HG02870 (cell line): ENCODE measurements at regions not wholly inside any gene's neighbourhood (a gene's known extent, or its start where the extent isn't known, plus 50 kb on each side); places are given as distances from the start of the nearest gene placed in this dataset.

Experiments
- ATAC-seq: cut with Tn5 transposase; IDR thresholded peaks from one replicate; pipeline ENCODE4 v1.9.1; 2021; ENCODE audit warnings: mild to moderate bottlenecking, moderate library complexity; ENCODE audit not compliant: unreplicated experiment

DNA sequence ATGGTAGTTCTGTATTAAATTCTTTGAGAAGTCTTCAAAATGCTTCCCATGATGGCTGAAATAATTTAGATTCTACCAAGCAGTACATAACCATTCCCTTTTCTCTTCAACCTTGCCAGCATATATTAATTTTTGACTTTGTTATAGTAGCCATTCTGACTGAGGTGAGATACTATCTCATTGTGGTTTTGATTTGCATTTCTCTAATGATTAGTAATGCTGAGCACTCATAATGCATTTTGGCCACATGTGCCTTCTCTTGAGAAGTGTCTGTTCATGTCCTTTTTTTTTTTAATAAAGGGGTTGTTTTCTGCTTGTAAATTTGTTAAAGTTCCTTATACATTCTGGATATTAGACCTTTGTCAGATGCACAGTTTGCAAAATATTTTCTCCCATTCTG, 173.9 kb downstream of the CALCRL start:
- ATAC-seq: no peak

GRCh38 chr2:187272255-187272654, 175.8 kb downstream of the CALCRL start:
- no peak for ATAC-seq

DNA sequence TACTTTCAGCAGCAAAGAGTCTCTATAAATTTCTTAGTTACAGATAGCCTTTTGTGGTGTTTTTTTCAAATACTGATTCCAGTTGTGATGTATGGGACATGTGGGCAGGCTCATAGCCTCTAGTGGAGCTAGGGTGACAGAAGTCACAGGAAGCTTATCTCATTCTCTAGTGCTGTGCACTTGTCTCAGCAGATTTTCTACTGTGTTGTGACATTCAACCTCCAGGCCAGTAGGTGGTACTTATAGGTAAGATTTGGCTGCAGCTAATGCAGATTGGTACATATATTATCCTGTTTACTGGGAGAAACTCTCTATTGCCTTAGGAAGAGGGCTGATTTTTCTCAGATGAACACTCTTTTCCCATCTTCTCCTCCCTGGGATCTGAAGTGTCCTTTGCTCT, 176.2 kb downstream of the CALCRL start:
- no peak for ATAC-seq

DNA sequence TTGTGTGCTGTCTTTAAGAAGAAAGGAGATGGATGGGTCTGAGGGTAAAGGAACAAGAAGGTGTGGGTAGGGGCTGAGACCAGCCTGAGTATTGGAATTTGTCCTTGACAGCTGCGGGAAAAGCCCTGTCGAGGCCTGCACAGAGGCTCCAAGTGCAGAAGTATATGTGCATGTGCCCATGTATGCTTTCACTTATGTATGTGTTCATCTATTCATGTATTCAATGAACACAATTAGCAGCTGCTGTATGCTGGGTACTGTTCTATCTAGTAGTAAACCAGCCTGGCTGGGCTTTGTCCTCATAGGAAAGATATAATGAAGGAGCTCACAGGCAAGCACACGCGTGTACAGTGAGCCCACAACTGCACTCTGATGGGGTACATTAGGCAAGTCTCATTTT, 181.4 kb downstream of the CALCRL start:
- no peak for ATAC-seq

- no peak for ATAC-seq
Observed at GRCh38 chr2:187266147-187266546, 181.9 kb downstream of the CALCRL start.

DNA sequence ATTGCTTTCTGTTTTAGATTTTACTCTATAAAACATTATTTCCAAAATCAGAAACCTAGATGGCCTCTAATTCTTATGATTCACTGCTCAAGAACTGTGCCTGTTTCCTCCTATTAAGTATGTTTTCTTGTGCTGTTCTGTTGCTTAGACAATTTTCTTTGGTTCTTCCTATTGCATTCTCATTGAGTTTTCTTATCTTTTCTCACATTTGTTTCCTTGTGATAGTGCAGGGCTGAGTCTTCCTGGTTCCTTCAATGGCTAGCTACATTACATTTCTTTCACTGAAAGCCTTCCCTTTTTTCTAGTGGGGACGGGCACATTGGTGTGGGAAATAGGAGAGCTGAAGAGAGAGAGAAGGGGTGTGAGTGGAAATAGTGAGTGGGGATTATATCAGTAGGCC, 183.4 kb downstream of the CALCRL start:
- no peak for ATAC-seq

- no peak for ATAC-seq
Observed at GRCh38 chr2:187263675-187264560, 184.1 kb downstream of the CALCRL start.

GRCh38 chr2:187261705-187262104, 186.3 kb downstream of the CALCRL start:
- ATAC-seq: no peak

DNA sequence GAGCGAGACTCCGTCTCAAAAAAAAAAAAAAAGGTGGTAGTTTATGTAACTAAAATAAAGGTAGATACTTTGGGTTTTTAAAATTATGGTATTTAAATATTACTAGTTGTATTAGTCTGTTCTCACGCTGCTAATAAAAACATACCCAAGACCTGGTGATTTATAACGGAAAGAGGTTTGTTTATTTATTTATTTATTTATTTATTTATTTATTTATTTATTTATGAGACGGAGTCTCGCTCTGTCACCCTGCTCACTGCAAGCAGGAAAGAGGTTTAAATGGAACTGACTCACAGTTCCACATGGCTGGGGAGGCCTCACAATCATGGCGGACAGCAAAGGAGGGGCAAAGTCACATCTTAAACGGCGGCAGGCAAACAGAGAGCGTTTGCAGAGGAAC, 196.0 kb downstream of the CALCRL start:
- no peak for ATAC-seq

- ATAC-seq: no peak
Observed at GRCh38 chr2:187250137-187250536, 197.9 kb downstream of the CALCRL start.

DNA sequence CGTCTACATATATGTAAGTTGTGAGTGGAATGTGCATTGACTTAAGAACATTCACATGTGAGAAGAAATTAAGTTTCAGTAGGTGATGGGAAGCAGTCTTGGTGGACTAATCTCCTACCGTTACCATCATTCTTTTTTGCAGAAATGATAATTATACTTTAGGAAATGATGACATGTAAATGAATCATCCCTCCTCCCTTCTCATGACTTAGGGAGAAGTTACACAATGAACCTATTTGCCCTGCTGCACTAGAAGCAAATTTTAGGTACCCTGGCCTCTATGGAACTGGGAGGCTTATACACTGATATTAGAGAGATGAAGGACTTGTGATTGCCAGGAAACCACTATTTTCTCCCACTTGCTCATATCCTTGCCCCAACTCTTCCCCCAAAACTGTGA, 214.2 kb downstream of the CALCRL start:
- ATAC-seq: no peak

DNA sequence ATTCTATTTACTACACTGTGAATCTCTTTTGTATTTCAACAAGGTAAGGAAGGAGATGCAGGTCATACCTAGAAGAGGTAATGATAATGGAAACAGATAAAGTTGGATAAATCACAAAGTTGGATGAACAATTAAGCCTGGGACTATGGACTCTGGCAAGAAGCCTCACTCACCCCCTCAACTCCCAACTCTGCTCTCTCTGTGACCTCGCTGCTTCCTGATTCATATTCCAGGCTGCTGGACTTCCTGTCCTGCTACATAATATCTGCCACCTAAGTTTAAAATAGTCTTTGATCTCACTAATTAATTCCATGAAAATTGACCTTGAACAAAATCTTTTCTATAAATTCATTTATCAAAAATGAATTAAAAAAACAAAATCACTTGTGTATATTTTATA, 215.3 kb downstream of the CALCRL start:
- no peak for ATAC-seq

GRCh38 chr2:187230088-187230487, 218.0 kb downstream of the CALCRL start:
- ATAC-seq: no peak

- no peak for ATAC-seq
Observed at GRCh38 chr2:187228986-187229385, 219.1 kb downstream of the CALCRL start.

DNA sequence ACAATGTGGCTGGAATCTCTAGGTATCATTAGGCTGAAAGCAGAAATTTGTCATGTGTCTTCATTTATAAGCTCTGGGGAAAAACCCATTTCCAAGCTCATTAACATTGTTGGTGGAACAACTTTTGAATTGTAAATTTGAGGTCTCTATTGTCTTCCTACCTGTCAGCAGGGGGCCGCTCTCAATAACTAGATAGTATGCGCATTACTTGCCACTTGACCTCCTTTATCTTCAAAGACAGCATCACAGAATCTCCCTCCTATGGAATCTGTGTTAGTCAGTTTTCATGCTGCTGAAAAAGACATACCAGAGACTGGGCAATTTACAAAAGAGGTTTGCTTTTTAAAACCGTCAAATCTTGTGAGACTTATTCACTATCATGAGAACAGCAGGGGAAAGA, 223.1 kb downstream of the CALCRL start:
- no peak for ATAC-seq

DNA sequence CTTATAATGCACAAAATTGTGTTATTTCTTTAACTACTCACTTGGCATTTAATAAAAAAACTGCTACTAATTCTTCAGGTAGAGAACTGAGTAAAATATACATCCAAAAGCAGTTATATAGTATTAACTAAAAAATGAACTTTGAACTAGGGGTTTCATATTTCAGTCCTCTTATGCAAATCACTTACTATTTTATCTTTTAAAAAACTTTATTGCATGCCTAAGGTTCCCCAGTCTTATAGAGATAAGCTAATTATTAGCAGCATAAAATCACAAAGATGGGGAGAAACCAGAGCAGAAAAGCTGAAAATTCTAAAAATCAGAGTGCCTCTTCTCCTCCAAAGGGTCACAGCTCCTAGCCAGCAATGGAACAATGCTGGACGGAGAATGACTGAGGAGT, 228.0 kb downstream of the CALCRL start:
- no peak for ATAC-seq

DNA sequence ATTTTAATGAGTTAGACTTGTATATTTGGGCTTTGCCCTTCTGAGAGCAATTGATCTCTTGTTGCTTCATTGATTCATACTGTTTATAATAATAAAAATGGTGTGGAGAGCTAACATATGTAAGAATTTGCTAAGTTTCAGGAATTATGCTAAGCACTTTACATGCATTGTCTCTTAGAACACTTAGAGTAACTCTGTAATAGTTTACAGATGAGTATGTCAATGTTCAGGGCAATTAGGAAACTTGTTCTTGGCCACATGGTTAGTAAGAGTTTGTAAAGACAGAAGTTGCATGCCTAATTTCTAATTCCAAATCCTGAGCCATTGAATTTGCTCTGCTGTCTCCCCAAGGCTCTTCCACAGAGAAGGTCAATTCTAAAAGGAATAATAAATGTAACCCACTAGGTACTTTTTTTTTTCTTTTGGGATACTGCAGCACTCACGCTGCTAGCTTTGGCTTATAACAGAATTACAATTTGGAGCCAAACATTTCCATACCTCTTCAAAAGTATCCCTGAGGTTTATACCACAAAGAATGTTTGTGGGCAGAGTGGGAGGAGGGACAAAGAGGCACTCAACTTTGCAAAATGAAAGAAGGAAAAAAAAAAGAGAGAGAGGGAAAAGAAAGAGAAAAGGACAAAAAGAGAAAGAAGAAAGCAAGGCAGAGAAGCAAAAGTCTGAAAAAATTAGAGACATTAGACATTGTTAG, 232.4 kb downstream of the CALCRL start:
- ATAC-seq: no peak

GRCh38 chr2:187214306-187214705, 233.7 kb downstream of the CALCRL start:
- ATAC-seq: no peak

DNA sequence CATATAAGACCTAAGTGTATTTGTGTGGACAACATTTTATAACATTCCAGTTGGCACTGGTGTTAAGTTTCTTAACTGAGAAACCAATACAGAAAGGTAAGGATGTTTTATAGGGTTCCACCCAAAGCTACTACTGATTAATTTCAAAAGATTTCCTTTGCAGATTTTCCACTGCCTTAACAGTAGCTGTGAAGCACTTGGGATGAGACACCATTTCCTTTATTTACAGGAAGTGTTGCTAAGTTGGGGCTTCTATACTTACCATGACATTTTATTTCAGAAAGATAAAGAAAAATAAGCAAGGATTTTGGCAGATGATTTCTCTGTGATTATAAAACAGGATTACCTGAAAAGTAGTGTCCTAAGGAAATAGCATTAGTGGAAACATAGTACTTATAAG, 234.3 kb downstream of the CALCRL start:
- ATAC-seq: no peak

DNA sequence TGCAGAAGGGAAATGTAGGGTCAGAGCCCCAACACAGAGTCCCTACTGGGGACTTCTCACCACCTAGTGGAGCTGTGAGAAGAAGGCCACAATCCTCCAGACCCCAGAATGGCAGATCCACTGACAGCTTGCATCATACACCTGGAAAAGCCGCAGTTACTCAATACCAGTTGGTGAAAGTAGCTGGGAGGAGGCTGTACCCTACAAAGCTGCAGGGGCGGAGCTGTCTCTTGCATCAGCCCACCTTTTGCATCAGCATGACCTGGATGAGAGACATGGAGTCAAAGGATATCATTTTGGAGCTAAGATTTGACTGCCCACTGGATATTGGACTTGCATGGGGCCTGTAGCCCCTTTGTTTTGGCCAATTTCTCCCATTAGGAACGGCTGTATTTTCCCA, 237.3 kb downstream of the CALCRL start:
- ATAC-seq: no peak

DNA sequence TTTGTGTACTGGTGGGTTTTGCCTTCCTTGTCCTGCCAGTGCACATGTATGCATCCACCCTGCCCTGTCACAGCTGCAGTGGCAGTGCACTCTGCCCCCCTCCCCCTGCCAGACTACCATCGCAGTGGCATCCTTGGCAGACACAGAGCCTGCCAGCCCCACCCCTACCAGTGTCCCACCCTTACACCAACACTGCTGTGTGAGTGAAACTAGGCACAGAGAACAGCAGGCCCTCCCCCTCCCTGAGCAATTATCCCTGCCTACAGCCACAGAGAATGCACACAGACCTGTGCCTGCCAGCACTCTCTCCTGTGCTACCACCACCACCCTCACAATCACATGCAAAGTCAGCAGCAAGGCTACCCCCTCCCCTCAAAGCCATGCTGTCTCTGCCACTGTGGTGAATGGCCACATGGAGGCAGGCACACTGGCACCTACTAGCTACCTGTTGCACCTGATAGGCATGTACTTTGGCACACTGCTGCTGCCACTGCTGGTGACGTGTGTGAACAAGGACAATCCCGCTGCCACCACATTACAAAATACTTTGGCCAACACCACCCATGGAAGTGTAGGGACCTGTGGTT, 239.8 kb downstream of the CALCRL start:
- ATAC-seq: no peak

GRCh38 chr2:187207126-187207525, 240.9 kb downstream of the CALCRL start:
- no peak for ATAC-seq
